ENCODE measurements at regions not wholly inside any gene's neighbourhood (a gene's known extent, or its start where the extent isn't known, plus 50 kb on each side); places are given as distances from the start of the nearest gene placed in this dataset.

- no peak for TF ChIP-seq IRF3 (IDR thresholded peaks at IDR 0.05)
- no peak for TF ChIP-seq SRF (IDR thresholded peaks at IDR 0.05; ENCODE audit: low read depth in 2 of 2, low read length in 2 of 2)
- no peak for TF ChIP-seq CTCF (IDR thresholded peaks at IDR 0.05 in 2 of 3, conservative IDR thresholded peaks at IDR 0.05 in 1 of 3; ENCODE audit: control insufficient read depth in 2 of 3, extremely low read depth in 1 of 3, insufficient read depth in 1 of 3, low read depth in 3 of 3, low read length in 3 of 3)
- TF ChIP-seq ASH2L (IDR thresholded peaks at IDR 0.05; ENCODE audit: borderline replicate concordance, low read depth), result no peak
- TF ChIP-seq CEBPZ (IDR thresholded peaks at IDR 0.05; ENCODE audit: low read depth, low read length), result no peak
- no peak for TF ChIP-seq BHLHE40 (IDR thresholded peaks at IDR 0.05; ENCODE audit: borderline replicate concordance in 1 of 2, low read depth in 2 of 2, low read length in 1 of 2)
- TF ChIP-seq POLR2AphosphoS2 (IDR thresholded peaks at IDR 0.05; ENCODE audit: low read depth, low read length), result no peak
- TF ChIP-seq SIN3A (IDR thresholded peaks at IDR 0.05; ENCODE audit: low read depth, low read length), result no peak
- TF ChIP-seq BMI1 (IDR thresholded peaks at IDR 0.05; ENCODE audit: borderline replicate concordance), result no peak
- TF ChIP-seq JUND (IDR thresholded peaks at IDR 0.05; ENCODE audit: low read depth, low read length), result no peak
- no peak for TF ChIP-seq USF1 (IDR thresholded peaks at IDR 0.05; ENCODE audit: borderline replicate concordance, extremely low read length, insufficient read depth, low read depth, low read length)
- TF ChIP-seq EP300 (IDR thresholded peaks at IDR 0.05; ENCODE audit: borderline replicate concordance in 1 of 2, control insufficient read depth in 1 of 2, low read depth in 2 of 2, low read length in 2 of 2), result no peak
- TF ChIP-seq CBX5 (IDR thresholded peaks at IDR 0.05; ENCODE audit: low read depth), result no peak
- no peak for TF ChIP-seq ZNF622 (IDR thresholded peaks at IDR 0.05)
Measured at GRCh38 chr15:93543093-93543492, 454.1 kb upstream of the RGMA start.

Measured in GM12878 (cell line).